Spleen (tissue), 11 donors: ENCODE measurements at regions not wholly inside any gene's neighbourhood (a gene's known extent, or its start where the extent isn't known, plus 50 kb on each side); places are given as distances from the start of the nearest gene placed in this dataset.

Experiments used
- DNase-seq: peaks from one replicate; pipeline ENCODE4 v3.0.0-alpha.2; 2020
- H3K27ac ChIP-seq, 8 donors: fragments of 200-600 bp; sonication (generic) in 7 of 8; 1 replicate in 4 of 8; 2 replicates in 4 of 8; pipeline versions ENCODE4 v1.5.0 to v1.8.0; 2016 to 2021; ENCODE audit warnings: inconsistent platforms in 4 of 8, mild to moderate bottlenecking in 4 of 8, moderate library complexity in 1 of 8
- H3K27me3 ChIP-seq, 7 donors: fragments of 200-600 bp; sonication (generic) in 6 of 7; replicated peaks in 1 of 7; 1 replicate in 4 of 7; 2 replicates in 3 of 7; pipeline versions ENCODE4 v1.5.0 to v1.8.0; 2016 to 2021; ENCODE audit warnings: inconsistent platforms in 3 of 7, mild to moderate bottlenecking in 1 of 7
- H3K36me3 ChIP-seq, 6 donors: fragments of 200-600 bp; sonication (generic) in 5 of 6; 1 replicate in 4 of 6; 2 replicates in 2 of 6; pipeline versions ENCODE4 v1.5.0 to v1.8.0; 2016 to 2021; ENCODE audit warnings: inconsistent platforms in 2 of 6
- H3K4me1 ChIP-seq, 6 donors: fragments of 200-600 bp; sonication (generic) in 5 of 6; 1 replicate in 3 of 6; 2 replicates in 3 of 6; pipeline versions ENCODE4 v1.5.0 to v1.8.0; 2016 to 2021; ENCODE audit warnings: inconsistent platforms in 3 of 6
- H3K4me3 ChIP-seq, 8 donors: fragments of 200-600 bp; sonication (generic) in 7 of 8; 1 replicate in 4 of 8; 2 replicates in 4 of 8; pipeline versions ENCODE4 v1.5.0 to v1.8.0; 2016 to 2021; ENCODE audit warnings: inconsistent platforms in 4 of 8, mild to moderate bottlenecking in 4 of 8, moderate library complexity in 2 of 8
- H3K9me3 ChIP-seq, 8 donors: fragments of 200-600 bp; sonication (generic) in 7 of 8; 1 replicate in 4 of 8; 2 replicates in 4 of 8; pipeline versions ENCODE4 v1.5.0 to v1.8.0; 2016 to 2021; ENCODE audit warnings: inconsistent platforms in 4 of 8
- POLR2A ChIP-seq, 3 donors: fragments of 450-650 bp; IDR thresholded peaks; one replicate each; pipeline ENCODE4 v1.5.1; 2017; ENCODE audit warnings: antibody characterized with exemption in 3 of 3, mild to moderate bottlenecking in 1 of 3
- POLR2AphosphoS5 ChIP-seq, 3 donors: sonication (generic); formaldehyde crosslinking; IDR thresholded peaks; one replicate each; pipeline ENCODE4 v1.5.1; 2017; ENCODE audit warnings: antibody characterized with exemption in 3 of 3
- WGBS, 5 donors: extraction: QIAGEN DNeasy Blood & Tissue Kit in 3 of 5; methylation state at CpG; one replicate each; pipeline versions ENCODE4 v1.1.5 to v1.1.7; 2013 to 2018; 5-methylcytosine and 5-hydroxymethylcytosine counted together
- intact Hi-C: fragments of 100-400 bp; cut with DNase I; formaldehyde crosslinking; loops from one replicate; pipeline ENCODE4 v1.15.0; 2023; ENCODE audit warnings: low total_unique reads
- TF ChIP-seq, protein P1 (sequence below), 11 experiments: fragments of 200-600 bp in 7 of 11; fragments of 450-650 bp in 4 of 11; sonication (generic) in 4 of 11; IDR thresholded peaks in 8 of 11; conservative IDR thresholded peaks in 3 of 11; 1 replicate in 7 of 11; 2 replicates in 4 of 11; pipeline versions ENCODE4 v1.4.0 to v1.8.0; 2016 to 2021; ENCODE audit warnings: antibody characterized with exemption in 11 of 11, inconsistent platforms in 4 of 11, mild to moderate bottlenecking in 1 of 11
- donor health status: healthy with polysubstance abuse.
- donor health status: DM: no; HTN: no; CAD: no; lungs with moderate emphysema.
- donor health status: DM: no; HTN: no; CAD: no.
- donor health status: Bipolar disorder and iron deficiency.
- donor health status: healthy.
- donor health status: DM: no; HTN: no; CAD: no.
- donor health status: DM: yes; HTN: yes; CAD: no.

DNA sequence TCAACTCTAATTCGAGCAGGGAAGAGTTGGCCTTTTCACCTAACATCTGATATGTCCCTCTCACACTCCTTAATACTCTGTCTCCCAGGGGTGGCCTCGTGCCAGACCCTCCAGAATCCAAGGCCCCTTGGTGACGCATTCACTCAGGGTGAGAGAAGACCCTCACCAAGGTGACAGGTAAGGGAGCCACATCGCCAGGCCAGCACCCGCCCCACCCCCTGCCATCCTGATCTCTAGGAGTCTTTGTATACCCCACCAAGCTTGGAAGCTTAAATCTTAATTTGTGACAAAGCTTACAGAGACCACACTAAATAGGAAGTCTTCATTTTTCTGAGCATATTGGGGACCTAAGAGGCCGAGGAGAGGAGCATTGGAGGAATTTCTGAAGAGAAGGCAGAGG lies 286.1 kb downstream of the IRF8 start:
- DNase-seq, result no peak
- intact Hi-C loops, result no loop called here
- no peak overlapping the region for H3K4me3 ChIP-seq
- WGBS, 5 donors, result 62 to 72% (median 67%) methylated on average over 6 of the region's 6 CpGs
- no peaks in the 10 kb centered on the region for H3K36me3 ChIP-seq
- H3K4me1 ChIP-seq, result no peaks in the 10 kb centered on the region
- H3K27me3 ChIP-seq, result peaks cover 0 to 36% (median 0%) of the 10 kb centered on the region in 7 donors
- peaks cover 0 to 3% (median 0%) of the 10 kb centered on the region in 8 donors for H3K9me3 ChIP-seq
- TF ChIP-seq POLR2AphosphoS5 (IDR thresholded peaks at IDR 0.05) (no peak), POLR2A (IDR thresholded peaks at IDR 0.05) (no peak)
- TF ChIP-seq, protein P1, sequence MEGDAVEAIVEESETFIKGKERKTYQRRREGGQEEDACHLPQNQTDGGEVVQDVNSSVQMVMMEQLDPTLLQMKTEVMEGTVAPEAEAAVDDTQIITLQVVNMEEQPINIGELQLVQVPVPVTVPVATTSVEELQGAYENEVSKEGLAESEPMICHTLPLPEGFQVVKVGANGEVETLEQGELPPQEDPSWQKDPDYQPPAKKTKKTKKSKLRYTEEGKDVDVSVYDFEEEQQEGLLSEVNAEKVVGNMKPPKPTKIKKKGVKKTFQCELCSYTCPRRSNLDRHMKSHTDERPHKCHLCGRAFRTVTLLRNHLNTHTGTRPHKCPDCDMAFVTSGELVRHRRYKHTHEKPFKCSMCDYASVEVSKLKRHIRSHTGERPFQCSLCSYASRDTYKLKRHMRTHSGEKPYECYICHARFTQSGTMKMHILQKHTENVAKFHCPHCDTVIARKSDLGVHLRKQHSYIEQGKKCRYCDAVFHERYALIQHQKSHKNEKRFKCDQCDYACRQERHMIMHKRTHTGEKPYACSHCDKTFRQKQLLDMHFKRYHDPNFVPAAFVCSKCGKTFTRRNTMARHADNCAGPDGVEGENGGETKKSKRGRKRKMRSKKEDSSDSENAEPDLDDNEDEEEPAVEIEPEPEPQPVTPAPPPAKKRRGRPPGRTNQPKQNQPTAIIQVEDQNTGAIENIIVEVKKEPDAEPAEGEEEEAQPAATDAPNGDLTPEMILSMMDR (IDR thresholded peaks at IDR 0.05 in 8 of 11, conservative IDR thresholded peaks at IDR 0.05 in 3 of 11), result no peak
- H3K27ac ChIP-seq, result no peak overlapping the region

DNA sequence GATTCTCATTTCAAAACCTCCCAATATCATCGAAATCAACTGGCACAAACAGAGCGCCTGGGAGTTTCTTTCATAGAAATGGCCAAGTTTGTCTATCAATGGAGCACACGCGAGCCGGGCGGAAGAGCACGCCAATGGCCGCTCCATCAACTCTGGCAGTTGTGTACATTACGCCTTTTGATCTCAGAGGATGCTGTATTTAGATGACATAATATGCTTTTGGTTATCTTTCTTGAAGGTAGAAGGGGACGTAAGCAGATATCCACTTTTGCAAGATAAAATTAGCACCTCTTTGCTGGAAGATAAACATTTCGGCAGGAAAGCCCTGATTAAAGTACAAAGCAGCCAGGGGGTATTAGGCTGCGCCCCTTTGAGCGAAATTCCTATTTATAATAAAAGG lies 287.4 kb downstream of the IRF8 start:
- H3K9me3 ChIP-seq, result peaks cover 0 to 3% (median 0%) of the 10 kb centered on the region in 8 donors
- WGBS, 5 donors, result 75 to 81% (median 79%) methylated on average over 13 of the region's 13 CpGs
- H3K36me3 ChIP-seq, result no peaks in the 10 kb centered on the region
- H3K4me1 ChIP-seq, result no peaks in the 10 kb centered on the region
- intact Hi-C loops, result no loop called here
- H3K4me3 ChIP-seq, result no peak overlapping the region
- no peak for DNase-seq
- TF ChIP-seq POLR2AphosphoS5 (IDR thresholded peaks at IDR 0.05), result no peak
- TF ChIP-seq, protein P1 (IDR thresholded peaks at IDR 0.05 in 8 of 11, conservative IDR thresholded peaks at IDR 0.05 in 3 of 11), result no peak
- TF ChIP-seq POLR2A (IDR thresholded peaks at IDR 0.05), result no peak
- no peak overlapping the region for H3K27ac ChIP-seq
- H3K27me3 ChIP-seq, result peaks cover 0 to 48% (median 0%) of the 10 kb centered on the region in 7 donors

DNA sequence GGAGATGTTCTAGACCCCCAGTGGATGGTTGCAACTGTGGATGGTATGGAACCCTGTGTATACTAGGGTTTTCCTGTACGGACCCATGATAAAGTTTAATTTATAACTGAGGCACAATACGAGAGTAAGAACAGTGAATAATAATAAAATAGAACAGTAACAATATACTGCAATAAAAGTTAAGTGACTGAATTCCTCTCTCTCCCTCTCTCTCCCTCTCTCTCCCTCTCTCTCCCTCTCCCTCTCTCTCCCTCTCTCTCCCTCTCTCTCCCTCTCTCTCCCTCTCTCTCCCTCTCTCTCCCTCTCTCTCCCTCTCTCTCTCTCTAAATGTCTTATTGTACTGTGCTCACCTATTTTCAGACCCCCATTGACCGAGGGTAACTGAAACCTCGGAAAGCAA lies 291.0 kb downstream of the IRF8 start:
- no peak for DNase-seq
- Histone ChIP-seq H3K27ac (no peak overlapping the region), H3K4me1 (no peaks in the 10 kb centered on the region), H3K9me3 (no peaks in the 10 kb centered on the region), H3K4me3 (no peak overlapping the region), H3K27me3 (peaks cover 0 to 84% (median 10%) of the 10 kb centered on the region in 7 donors), H3K36me3 (no peaks in the 10 kb centered on the region)
- intact Hi-C loops, result no loop called here
- TF ChIP-seq POLR2AphosphoS5 (IDR thresholded peaks at IDR 0.05) (no peak), POLR2A (IDR thresholded peaks at IDR 0.05) (no peak)
- TF ChIP-seq, protein P1 (IDR thresholded peaks at IDR 0.05 in 8 of 11, conservative IDR thresholded peaks at IDR 0.05 in 3 of 11), result no peak
- 69 to 83% (median 76%) methylated on average over 4 of the region's 4 CpGs for WGBS, 5 donors

DNA sequence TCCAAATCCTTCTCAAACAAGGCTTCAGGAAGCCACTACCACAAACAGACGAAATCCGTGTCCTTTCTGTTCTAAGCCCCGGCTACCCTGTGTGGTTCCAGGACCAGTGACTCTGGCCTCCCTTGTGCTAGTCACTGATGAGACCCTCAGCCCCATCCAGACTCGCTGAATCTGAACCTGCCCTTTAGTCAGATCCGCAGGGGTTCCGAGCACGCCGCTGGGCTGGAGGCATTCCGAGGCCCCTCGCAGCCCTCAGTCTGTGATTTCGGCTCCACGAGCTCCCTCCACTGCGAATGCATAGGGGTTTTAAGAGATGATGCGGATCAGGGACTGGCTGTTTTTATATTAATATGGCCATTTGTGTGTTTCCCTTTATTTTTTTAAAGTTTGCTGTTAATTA lies 292.7 kb downstream of the IRF8 start:
- Histone ChIP-seq H3K27ac (no peak overlapping the region), H3K27me3 (peaks cover 0 to 85% (median 14%) of the 10 kb centered on the region in 7 donors), H3K4me1 (no peaks in the 10 kb centered on the region), H3K9me3 (no peaks in the 10 kb centered on the region), H3K4me3 (no peak overlapping the region), H3K36me3 (no peaks in the 10 kb centered on the region)
- intact Hi-C loops, result no loop called here
- TF ChIP-seq POLR2A (IDR thresholded peaks at IDR 0.05) (no peak), POLR2AphosphoS5 (IDR thresholded peaks at IDR 0.05) (no peak)
- TF ChIP-seq, protein P1 (IDR thresholded peaks at IDR 0.05 in 8 of 11, conservative IDR thresholded peaks at IDR 0.05 in 3 of 11), result no peak
- no peak for DNase-seq
- WGBS, 5 donors, result 68 to 79% (median 74%) methylated on average over 14 of the region's 14 CpGs
